Stomach (tissue), 4 donors: ENCODE measurements at regions not wholly inside any gene's neighbourhood (a gene's known extent, or its start where the extent isn't known, plus 50 kb on each side); places are given as distances from the start of the nearest gene placed in this dataset.

ENCODE experiments used
- CTCF ChIP-seq, 7 experiments: fragments of 450-650 bp in 4 of 7; fragments of 200-600 bp in 3 of 7; sonication (generic) in 3 of 7; IDR thresholded peaks; one replicate each; pipeline ENCODE4 v1.5.1; 2016 to 2019; ENCODE audit warnings: antibody characterized with exemption in 7 of 7, control low read depth in 2 of 7, mild to moderate bottlenecking in 1 of 7
- EP300 ChIP-seq: sonication (generic); formaldehyde crosslinking; IDR thresholded peaks from one replicate; pipeline ENCODE4 v1.6.1; 2017; ENCODE audit warnings: antibody characterized with exemption
- POLR2A ChIP-seq, 4 donors: fragments of 450-650 bp; IDR thresholded peaks; one replicate each; pipeline ENCODE4 v1.6.1; 2016; ENCODE audit warnings: antibody characterized with exemption in 4 of 4, control low read depth in 2 of 4, mild to moderate bottlenecking in 1 of 4, moderate library complexity in 1 of 4
- POLR2AphosphoS5 ChIP-seq, 3 donors: sonication (generic); formaldehyde crosslinking; IDR thresholded peaks; one replicate each; pipeline ENCODE4 v1.6.1; 2016; ENCODE audit warnings: antibody characterized with exemption in 3 of 3

GRCh38 chr12:131223791-131224225 lies 270.1 kb downstream of the ADGRD1 start:
- TF ChIP-seq POLR2AphosphoS5 (IDR thresholded peaks at IDR 0.05), result no peak
- no peak for TF ChIP-seq EP300
- no peak for TF ChIP-seq POLR2A (IDR thresholded peaks at IDR 0.05)
- no peak for TF ChIP-seq CTCF (IDR thresholded peaks at IDR 0.05)
